A673 (cell line): ENCODE measurements at regions not wholly inside any gene's neighbourhood (a gene's known extent, or its start where the extent isn't known, plus 50 kb on each side); places are given as distances from the start of the nearest gene placed in this dataset.

ENCODE experiments used
- BruUV-seq: library from RNA; stranded (reverse); fragments of 400-500 nt; replicated peaks from 2 replicates; lab custom pipeline; 2021; lab: Mats Ljungman, UMichigan
- CTCF ChIA-PET: fragments of 300-600 bp; sonication (Branson Sonifier 250); formaldehyde crosslinking; loops from one replicate; lab custom pipeline; 2022; ENCODE audit warnings: antibody characterized with exemption; lab: Charles Lee
- POLR2A ChIA-PET: fragments of 300-600 bp; sonication (Branson Sonifier 250); formaldehyde crosslinking; loops from one replicate; lab custom pipeline; 2022; ENCODE audit warnings: antibody characterized with exemption; ENCODE audit not compliant: low non-redundant PET; lab: Charles Lee
- DNase-seq: peaks from one replicate; pipeline ENCODE4 v3.0.0-alpha.2; 2015; ENCODE audit warnings: low spot score
- H3K27ac ChIP-seq: fragments of 200-600 bp; sonication (generic); 2 replicates; pipeline ENCODE4 v1.5.1; 2016; ENCODE audit warnings: mixed run types, low read depth, mild to moderate bottlenecking, mixed read lengths, antibody characterized with exemption, low read length; ENCODE audit not compliant: poor library complexity, severe bottlenecking
- H3K27me3 ChIP-seq: fragments of 200-600 bp; sonication (generic); replicated peaks from 2 replicates; pipeline ENCODE4 v1.6.1; 2017; ENCODE audit warnings: mixed run types, low read depth, mild to moderate bottlenecking, mixed read lengths, antibody characterized with exemption, low read length; ENCODE audit not compliant: insufficient read depth, poor library complexity
- H3K36me3 ChIP-seq: fragments of 200-600 bp; sonication (generic); 2 replicates; pipeline ENCODE4 v1.6.1; 2016; ENCODE audit warnings: mixed run types, mild to moderate bottlenecking, mixed read lengths, antibody characterized with exemption, low read length; ENCODE audit not compliant: insufficient read depth, poor library complexity, severe bottlenecking
- H3K4me1 ChIP-seq: fragments of 200-600 bp; sonication (generic); 2 replicates; pipeline ENCODE4 v1.6.1; 2017; ENCODE audit warnings: mixed run types, mild to moderate bottlenecking, mixed read lengths, antibody characterized with exemption, low read length; ENCODE audit not compliant: insufficient read depth, poor library complexity, severe bottlenecking
- H3K4me3 ChIP-seq: fragments of 200-600 bp; sonication (generic); 2 replicates; pipeline ENCODE4 v1.5.1; 2016; ENCODE audit warnings: low read depth, mixed run types, mild to moderate bottlenecking, mixed read lengths, low read length; ENCODE audit not compliant: poor library complexity, severe bottlenecking
- H3K9me3 ChIP-seq: fragments of 200-600 bp; sonication (generic); 2 replicates; pipeline ENCODE4 v1.6.1; 2016; ENCODE audit warnings: mixed run types, low read depth, mild to moderate bottlenecking, mixed read lengths, antibody characterized with exemption, low read length; ENCODE audit not compliant: poor library complexity, severe bottlenecking
- EZH2 ChIP-seq: fragments of 200-600 bp; sonication (generic); IDR thresholded peaks from 2 replicates; pipeline ENCODE4 v1.6.1; 2017; ENCODE audit warnings: borderline replicate concordance, low read depth, mild to moderate bottlenecking, mixed read lengths, antibody characterized with exemption, low read length; ENCODE audit not compliant: poor library complexity, severe bottlenecking
- intact Hi-C: fragments of 100-400 bp; cut with micrococcal nuclease; formaldehyde crosslinking; loops from one replicate; pipeline ENCODE4 v1.10.0; 2022; ENCODE audit not compliant: unreplicated experiment
- TF ChIP-seq, protein P1 (sequence below): fragments of 300-800, 200-600 bp; sonication (generic); conservative IDR thresholded peaks from 2 replicates; pipeline ENCODE4 v1.5.1; 2017; ENCODE audit warnings: low read depth, mild to moderate bottlenecking, antibody characterized with exemption, low read length, moderate library complexity, mixed read lengths

- Histone ChIP-seq H3K36me3 (no peaks in the 10 kb centered on the region), H3K9me3 (no peaks in the 10 kb centered on the region), H3K27ac (no peak overlapping the region), H3K27me3 (no peaks in the 10 kb centered on the region), H3K4me3 (no peak overlapping the region), H3K4me1 (no peaks in the 10 kb centered on the region)
- ChIA-PET POLR2A (no interaction called here), CTCF (no interaction called here)
- DNase-seq: no peak
- no TSS peak for BruUV-seq
- intact Hi-C loops: no loop called here
- no peak for TF ChIP-seq EZH2
- TF ChIP-seq, protein P1, sequence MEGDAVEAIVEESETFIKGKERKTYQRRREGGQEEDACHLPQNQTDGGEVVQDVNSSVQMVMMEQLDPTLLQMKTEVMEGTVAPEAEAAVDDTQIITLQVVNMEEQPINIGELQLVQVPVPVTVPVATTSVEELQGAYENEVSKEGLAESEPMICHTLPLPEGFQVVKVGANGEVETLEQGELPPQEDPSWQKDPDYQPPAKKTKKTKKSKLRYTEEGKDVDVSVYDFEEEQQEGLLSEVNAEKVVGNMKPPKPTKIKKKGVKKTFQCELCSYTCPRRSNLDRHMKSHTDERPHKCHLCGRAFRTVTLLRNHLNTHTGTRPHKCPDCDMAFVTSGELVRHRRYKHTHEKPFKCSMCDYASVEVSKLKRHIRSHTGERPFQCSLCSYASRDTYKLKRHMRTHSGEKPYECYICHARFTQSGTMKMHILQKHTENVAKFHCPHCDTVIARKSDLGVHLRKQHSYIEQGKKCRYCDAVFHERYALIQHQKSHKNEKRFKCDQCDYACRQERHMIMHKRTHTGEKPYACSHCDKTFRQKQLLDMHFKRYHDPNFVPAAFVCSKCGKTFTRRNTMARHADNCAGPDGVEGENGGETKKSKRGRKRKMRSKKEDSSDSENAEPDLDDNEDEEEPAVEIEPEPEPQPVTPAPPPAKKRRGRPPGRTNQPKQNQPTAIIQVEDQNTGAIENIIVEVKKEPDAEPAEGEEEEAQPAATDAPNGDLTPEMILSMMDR: no peak
These were observed 243.9 kb upstream of the SPRY2 start for GRCh38 chr13:80584785-80585184.

GRCh38 chr13:80584306-80584705 is 243.4 kb upstream of the SPRY2 start:
- Histone ChIP-seq H3K4me3 (no peak overlapping the region), H3K9me3 (no peaks in the 10 kb centered on the region), H3K4me1 (no peaks in the 10 kb centered on the region), H3K27me3 (no peaks in the 10 kb centered on the region), H3K36me3 (no peaks in the 10 kb centered on the region), H3K27ac (no peak overlapping the region)
- DNase-seq: no peak
- CTCF ChIA-PET: no interaction called here
- POLR2A ChIA-PET: no interaction called here
- TF ChIP-seq, protein P1: no peak
- no peak for TF ChIP-seq EZH2
- BruUV-seq: no TSS peak
- intact Hi-C loops: no loop called here

GRCh38 chr13:80577926-80578670 is 237.2 kb upstream of the SPRY2 start:
- no TSS peak for BruUV-seq
- no peak overlapping the region for H3K27ac ChIP-seq
- POLR2A ChIA-PET: no interaction called here
- CTCF ChIA-PET: no interaction called here
- no peaks in the 10 kb centered on the region for H3K36me3 ChIP-seq
- intact Hi-C loops: no loop called here
- peaks cover 10% of the 10 kb centered on the region for H3K4me1 ChIP-seq
- DNase-seq: peak; percentile 20
- no peaks in the 10 kb centered on the region for H3K27me3 ChIP-seq
- H3K4me3 ChIP-seq: no peak overlapping the region
- H3K9me3 ChIP-seq: no peaks in the 10 kb centered on the region
- TF ChIP-seq EZH2: no peak
- TF ChIP-seq, protein P1: no peak
